Fibroblast of mammary gland (primary cell): ENCODE measurements at regions not wholly inside any gene's neighbourhood (a gene's known extent, or its start where the extent isn't known, plus 50 kb on each side); places are given as distances from the start of the nearest gene placed in this dataset.
"Not testable (repeated sequence)": the region's sequence is repeated elsewhere in the genome, so short reads cannot be mapped to it uniquely, and the experiment has no call there.

ENCODE experiments used
- DNase-seq: peaks from one replicate; pipeline ENCODE4 v3.0.0-alpha.2; 2010; ENCODE audit warnings: low read depth
- H3K4me3 ChIP-seq: 2 replicates; pipeline ENCODE4 v1.5.1; 2011; ENCODE audit warnings: low read depth, mild to moderate bottlenecking, low read length, moderate library complexity; ENCODE audit not compliant: control insufficient read depth
- CTCF ChIP-seq: conservative IDR thresholded peaks from 2 replicates; pipeline ENCODE4 v1.5.1; 2011; ENCODE audit warnings: low read depth, low read length, inconsistent platforms; ENCODE audit not compliant: control insufficient read depth, insufficient read depth

- TF ChIP-seq CTCF = no peak
- no peak overlapping the region for H3K4me3 ChIP-seq
- peak; percentile 90 for DNase-seq
These were observed 251.1 kb upstream of the BTG1 start for GRCh38 chr12:92396647-92397252.

GRCh38 chr12:92395322-92395721 lies 249.7 kb upstream of the BTG1 start:
- DNase-seq = no peak
- no peak for TF ChIP-seq CTCF
- H3K4me3 ChIP-seq = no peak overlapping the region

GRCh38 chr12:92394895-92395294 lies 249.2 kb upstream of the BTG1 start:
- no peak for TF ChIP-seq CTCF
- no peak overlapping the region for H3K4me3 ChIP-seq
- DNase-seq = no peak

GRCh38 chr12:92393504-92393903 lies 247.9 kb upstream of the BTG1 start:
- DNase-seq = no peak
- no peak overlapping the region for H3K4me3 ChIP-seq
- no peak for TF ChIP-seq CTCF

- not testable (repeated sequence) for DNase-seq, H3K4me3 ChIP-seq
These were observed 246.1 kb upstream of the BTG1 start for GRCh38 chr12:92391726-92392125.

GRCh38 chr12:92389466-92389865 lies 243.8 kb upstream of the BTG1 start:
- H3K4me3 ChIP-seq = no peak overlapping the region
- no peak for DNase-seq
- no peak for TF ChIP-seq CTCF

- DNase-seq = no peak
- TF ChIP-seq CTCF = no peak
- H3K4me3 ChIP-seq = no peak overlapping the region
These were observed 239.7 kb upstream of the BTG1 start for GRCh38 chr12:92385296-92385695.
